Esophagus muscularis mucosa (tissue), 4 donors: ENCODE measurements at regions not wholly inside any gene's neighbourhood (a gene's known extent, or its start where the extent isn't known, plus 50 kb on each side); places are given as distances from the start of the nearest gene placed in this dataset.

ENCODE experiments used
- CTCF ChIP-seq, 3 experiments: fragments of 200-600 bp in 2 of 3; fragments of 450-650 bp in 1 of 3; sonication (generic) in 2 of 3; IDR thresholded peaks; one replicate each; pipeline ENCODE4 v1.5.1; 2017 to 2019; ENCODE audit warnings: antibody characterized with exemption in 3 of 3, mild to moderate bottlenecking in 2 of 3, moderate library complexity in 1 of 3
- EP300 ChIP-seq: sonication (generic); formaldehyde crosslinking; IDR thresholded peaks from one replicate; pipeline ENCODE4 v1.6.1; 2017; ENCODE audit warnings: antibody characterized with exemption
- POLR2A ChIP-seq: fragments of 450-650 bp; IDR thresholded peaks from one replicate; pipeline ENCODE4 v1.6.1; 2017; ENCODE audit warnings: antibody characterized with exemption, moderate library complexity, mild to moderate bottlenecking, low read depth

GRCh38 chr5:92267830-92268229 is 884.7 kb upstream of the ARRDC3 start:
- no peak for TF ChIP-seq POLR2A
- no peak for TF ChIP-seq CTCF (IDR thresholded peaks at IDR 0.05)
- TF ChIP-seq EP300: no peak
